HG03432 (cell line): ENCODE measurements at regions not wholly inside any gene's neighbourhood (a gene's known extent, or its start where the extent isn't known, plus 50 kb on each side); places are given as distances from the start of the nearest gene placed in this dataset.

Source experiments
- ATAC-seq: cut with Tn5 transposase; IDR thresholded peaks from one replicate; pipeline ENCODE4 v1.9.1; 2021; ENCODE audit warnings: mild to moderate bottlenecking, moderate library complexity; ENCODE audit not compliant: unreplicated experiment

DNA sequence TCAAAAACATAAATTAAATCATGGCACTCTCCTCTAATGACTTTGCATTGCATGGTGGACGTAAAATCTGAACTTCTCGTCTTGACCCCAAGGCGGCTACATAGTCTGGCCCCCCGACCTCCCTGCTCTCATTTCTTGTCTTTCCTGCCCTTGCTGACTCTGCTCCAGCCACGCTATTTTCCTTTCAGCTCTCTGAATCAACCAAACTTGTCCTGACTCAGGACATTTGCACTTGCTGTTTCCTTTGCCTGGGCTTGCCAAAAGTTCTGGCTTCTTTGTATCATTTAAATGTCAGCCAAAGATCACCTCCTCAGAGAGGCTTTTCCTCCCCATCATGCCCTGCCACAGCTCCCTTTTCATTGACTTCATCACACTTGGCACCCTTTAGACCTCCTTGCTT lies 107.7 kb upstream of the NFE2L3 start:
- ATAC-seq, result no peak

DNA sequence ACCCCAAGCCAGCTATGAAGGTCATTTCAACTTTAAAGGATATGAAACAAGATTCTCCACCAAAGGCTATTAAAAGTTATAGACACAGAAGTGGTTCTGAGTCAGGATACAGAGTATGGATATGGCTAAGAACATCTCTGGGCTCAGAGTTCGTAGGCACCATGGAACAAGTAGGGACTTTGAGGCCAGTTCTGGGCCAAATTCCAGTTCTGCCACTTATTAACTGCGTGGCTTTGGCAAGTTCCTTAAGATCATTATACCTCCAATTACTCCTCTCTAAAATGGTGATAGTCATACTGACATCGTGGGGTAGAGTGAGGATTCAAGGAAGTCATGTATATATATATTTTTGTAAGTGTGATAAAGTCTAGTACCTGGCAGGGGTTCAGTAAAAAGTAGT lies 105.8 kb upstream of the NFE2L3 start:
- no peak for ATAC-seq

DNA sequence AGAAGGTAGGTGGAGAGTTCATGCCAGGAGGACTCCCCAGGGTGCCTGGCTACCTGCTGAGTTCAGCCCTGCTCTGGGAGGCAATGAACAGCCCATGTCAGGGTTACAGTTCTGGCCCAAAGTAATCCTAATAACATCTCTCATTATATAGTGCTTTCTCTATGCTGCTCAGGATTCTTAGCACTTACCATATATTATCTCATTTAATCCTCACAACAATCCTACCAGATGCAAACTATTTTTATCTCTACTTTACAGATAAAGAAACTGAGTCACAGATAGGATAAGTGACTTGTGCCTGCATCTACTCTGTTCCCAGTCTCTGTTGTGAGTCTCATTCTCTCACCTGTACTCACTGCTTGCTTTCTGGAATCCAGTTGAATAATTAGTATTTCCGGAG lies 105.1 kb upstream of the NFE2L3 start:
- ATAC-seq, result no peak

DNA sequence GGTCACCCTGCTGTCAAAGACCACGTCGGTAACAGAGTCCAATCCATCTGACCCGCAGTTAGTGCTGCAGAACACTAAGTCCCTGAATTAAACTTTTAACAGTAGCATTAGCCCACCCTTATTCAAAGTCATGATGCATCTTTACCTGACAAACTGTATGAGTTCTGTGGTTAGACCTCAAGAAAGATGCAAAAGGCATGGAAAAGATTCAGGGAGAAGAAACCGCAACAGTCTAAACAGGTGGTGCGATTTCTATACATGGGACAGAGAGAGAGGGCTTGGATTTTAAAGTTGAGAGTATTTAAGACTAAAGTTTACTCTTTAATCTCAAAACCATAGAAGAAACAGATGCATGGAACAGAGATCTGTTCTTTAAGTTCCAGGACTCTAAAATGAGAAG lies 103.3 kb upstream of the NFE2L3 start:
- no peak for ATAC-seq

DNA sequence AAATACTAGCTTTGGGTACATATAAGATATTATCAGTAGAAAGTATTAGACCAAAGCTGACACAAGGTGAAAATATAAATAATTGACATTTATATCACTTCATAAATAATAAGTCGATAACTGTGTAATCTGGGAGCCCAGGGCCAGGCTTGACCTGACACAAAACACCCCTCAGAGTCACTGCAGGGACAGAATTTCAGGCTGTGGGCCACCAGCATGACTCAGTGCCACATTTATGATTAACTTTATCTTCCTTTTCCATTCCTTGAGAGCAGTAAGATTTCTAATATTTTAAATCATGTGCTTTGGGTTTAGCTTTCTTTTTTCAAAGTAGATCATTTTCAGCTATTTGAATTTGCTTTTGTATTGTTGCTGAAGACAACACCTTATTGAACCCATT lies 102.9 kb upstream of the NFE2L3 start:
- ATAC-seq, result no peak

DNA sequence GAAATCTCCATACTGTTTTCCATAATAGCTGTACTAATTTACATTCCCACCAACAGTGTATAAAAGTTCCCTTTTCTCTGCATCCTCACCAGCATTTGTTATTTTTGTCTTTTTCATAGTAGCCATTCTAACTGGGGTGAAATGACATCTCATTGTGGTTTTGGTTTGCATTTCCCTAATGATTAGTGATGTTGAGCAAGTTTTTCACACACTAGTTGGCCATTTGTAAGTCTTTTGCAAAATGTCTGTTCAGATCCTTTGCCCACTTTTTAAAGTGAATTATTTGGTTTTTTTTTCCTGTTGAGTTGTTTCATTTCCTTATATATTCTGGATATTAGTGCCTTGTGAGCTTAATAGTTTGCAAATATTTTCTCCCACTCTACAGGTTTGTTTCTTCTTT lies 101.0 kb upstream of the NFE2L3 start:
- ATAC-seq, result no peak

DNA sequence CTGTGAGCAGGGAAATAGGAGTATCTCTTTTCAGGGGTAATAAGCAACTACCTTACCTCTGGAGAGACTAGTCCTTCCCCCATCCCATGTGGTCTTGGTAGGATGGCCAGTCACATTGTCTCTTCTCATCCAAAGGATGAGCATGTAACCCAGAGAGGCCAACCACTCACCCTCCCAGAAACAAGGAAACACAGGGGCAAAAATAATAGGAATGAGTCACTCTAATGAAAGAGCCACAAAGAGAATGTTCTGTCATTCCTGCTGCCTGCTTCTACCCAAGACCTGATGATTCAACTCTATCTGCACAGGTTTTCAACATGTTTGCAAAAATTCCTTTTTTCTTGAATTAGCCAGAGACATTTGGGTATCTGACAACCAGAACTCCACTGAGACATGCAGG lies 99.3 kb upstream of the NFE2L3 start:
- ATAC-seq, result no peak

DNA sequence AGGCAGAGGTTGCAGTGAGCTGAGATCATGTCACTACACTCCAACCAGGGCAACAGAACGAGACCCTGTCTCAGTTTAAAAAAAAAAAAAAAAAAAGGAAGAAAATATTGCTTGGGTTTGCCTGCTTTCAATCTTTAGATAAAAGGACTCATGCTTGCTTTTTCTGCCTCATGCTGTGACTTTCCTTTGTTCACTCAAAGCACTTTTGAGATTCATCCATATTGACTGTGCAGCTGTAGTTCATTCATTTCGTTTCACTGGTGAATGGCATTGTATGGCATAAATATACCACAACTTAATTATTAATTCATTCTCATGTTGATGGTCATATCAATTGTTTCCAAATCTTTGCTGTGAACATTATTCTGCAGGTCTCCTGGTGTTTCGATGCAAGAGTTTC lies 97.6 kb upstream of the NFE2L3 start:
- no peak for ATAC-seq

DNA sequence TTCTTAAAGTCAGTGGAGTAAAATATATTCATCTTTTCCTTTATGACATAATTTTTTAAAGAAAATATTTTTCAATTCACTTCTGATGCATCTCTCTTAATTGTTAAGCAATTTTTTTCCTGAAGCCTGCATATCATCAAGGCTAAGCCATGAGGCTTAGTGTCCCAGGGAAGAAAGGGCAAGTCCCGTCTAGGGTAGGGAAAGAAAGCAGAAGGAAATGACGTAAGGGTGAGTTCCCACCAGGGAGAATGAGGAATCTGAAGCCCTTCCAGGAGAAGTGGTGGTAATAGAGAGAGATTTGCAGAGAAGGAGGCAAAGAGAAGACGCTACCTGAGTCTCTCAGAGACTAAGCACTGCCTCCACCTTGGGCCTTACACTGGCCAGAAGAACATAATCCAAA lies 96.8 kb upstream of the NFE2L3 start:
- no peak for ATAC-seq

DNA sequence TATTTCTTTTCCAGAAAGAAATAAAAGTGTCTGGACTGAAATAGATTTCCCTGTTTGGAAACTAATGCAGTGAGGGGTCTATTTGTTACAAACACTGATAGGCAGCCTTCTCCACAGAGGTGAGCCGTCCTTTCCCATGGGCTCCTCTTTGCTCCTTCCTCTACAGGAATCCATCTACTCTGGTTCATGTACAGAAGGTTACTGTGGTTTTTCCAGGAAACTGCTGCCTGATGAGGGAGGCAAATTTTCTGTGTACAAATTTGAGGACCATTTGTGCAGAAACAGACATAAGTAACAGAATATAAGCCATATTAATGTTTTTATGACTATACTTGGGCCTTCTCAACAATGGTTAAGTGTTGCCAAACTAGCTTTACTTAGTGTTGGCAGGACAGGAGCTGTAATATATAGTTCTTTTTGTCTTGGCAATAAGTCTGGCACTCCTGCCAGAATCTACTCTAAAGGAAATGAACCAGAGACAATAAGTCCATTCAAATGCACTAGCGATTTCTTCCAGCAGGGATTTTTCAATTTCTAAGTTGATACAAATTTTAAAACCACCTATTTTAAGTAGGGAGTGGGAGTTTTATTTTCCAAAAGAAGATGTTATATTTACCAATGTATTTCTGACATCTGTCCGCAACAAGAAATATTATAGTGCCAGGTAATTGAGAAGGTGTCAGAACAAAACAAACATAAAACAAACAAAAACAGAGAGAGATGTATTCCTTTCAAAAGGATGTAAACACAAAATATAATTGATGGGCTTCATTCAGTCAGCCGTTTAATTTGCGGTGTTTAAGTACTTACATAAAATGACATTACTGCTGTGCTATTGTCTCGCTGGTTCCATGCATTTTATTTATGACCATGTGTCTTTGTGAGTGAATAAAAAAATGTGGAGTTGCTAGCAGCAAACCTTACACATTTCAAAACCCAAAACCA lies 91.0 kb upstream of the NFE2L3 start:
- no peak for ATAC-seq

DNA sequence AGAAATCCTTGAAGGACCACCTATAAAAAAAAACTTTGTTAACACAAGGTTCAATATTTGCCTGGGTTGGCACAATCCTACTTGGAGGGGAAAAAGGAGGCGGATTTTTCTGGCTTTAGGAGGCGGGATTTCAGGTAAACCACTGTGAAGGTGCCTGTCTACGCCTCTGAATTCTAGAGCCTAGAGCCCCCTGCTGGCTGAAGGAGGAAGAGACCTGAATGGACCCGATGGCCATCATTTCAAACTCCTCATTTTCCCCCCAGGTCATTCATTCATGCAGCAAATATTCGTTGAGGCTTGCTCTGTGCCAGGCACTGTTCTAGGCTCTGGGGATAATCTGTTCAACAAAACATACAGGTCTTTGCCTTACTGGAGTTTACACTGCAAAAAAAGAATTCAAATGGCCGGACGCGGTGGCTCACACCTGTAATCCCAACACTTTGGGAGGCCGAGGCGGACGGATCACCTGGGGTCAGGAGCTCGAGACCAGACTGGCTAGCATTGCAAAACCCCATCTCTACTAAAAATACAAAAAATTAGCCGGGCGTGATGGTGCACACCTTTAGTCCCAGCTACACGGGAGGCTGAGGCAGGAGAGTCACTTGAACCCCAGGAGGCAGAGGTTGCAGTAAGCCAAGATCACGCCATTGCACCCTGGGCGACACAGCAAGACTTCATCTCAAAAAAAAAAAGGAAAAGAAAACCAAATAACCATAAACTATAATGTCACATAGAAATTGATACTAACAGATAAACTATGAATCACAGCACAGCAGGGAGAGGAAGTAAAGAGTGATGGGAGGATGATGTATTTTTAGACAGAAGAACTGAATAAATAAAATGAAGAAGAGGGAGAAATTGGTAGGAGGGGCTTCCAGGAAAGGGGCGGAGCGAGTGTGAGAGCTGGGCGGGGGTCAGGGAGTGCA lies 90.1 kb upstream of the NFE2L3 start:
- peak; percentile 60 for ATAC-seq

DNA sequence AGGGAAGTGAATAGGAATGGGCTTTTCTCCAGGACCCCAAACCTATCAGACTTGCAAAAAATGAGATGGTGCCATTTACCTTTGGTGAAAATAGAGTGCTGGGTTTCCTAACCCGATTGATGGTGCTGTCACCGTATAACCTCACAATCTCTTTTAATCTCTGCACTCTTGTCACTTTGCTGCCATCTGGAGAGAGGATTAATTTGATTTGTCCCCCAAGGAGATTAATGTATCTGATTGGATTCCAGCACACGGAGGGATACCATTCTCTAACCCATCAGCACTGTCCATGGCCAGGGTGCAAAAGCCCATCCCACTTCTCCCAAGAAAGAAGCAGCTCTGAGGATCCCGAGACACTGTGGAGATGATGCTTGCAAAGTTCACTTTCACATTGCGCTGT lies 86.3 kb upstream of the NFE2L3 start:
- ATAC-seq, result no peak

DNA sequence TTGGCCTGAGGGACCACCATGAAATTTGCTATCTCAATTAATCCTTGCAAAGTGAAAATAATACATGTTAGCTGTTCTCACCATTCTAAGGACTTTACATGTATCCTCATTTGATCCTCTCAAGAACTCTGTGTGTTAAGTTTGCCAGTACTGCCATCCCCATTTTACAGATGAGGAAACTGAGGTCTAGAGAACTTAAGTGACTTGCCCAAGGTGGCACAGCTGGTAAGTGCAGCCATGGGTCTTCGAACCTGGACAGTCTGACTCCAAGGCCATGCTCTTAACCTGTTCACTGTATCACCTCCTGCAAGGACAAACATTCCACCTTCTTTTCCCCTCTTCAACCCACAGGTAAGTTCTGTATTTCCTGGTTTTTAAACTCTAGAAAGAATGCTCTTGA lies 85.3 kb upstream of the NFE2L3 start:
- no peak for ATAC-seq

DNA sequence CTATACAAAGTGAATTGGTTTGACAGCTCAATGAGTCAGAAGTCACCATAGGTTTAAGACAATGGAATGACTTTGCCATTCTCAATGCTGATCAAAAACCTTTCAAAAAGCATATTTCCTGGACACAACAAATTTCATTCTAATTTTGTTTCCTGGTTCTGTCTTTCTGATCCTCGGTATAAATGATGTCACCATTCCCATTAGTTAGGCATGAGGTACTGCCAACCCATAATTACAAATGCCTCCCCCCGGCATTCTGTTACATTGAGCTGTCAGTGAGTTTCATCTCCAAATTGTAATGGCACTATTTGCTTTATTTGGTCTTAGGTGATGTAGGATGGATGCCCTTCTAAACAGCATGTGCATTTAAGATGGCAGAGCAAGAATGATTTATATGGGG lies 81.7 kb upstream of the NFE2L3 start:
- ATAC-seq, result no peak

DNA sequence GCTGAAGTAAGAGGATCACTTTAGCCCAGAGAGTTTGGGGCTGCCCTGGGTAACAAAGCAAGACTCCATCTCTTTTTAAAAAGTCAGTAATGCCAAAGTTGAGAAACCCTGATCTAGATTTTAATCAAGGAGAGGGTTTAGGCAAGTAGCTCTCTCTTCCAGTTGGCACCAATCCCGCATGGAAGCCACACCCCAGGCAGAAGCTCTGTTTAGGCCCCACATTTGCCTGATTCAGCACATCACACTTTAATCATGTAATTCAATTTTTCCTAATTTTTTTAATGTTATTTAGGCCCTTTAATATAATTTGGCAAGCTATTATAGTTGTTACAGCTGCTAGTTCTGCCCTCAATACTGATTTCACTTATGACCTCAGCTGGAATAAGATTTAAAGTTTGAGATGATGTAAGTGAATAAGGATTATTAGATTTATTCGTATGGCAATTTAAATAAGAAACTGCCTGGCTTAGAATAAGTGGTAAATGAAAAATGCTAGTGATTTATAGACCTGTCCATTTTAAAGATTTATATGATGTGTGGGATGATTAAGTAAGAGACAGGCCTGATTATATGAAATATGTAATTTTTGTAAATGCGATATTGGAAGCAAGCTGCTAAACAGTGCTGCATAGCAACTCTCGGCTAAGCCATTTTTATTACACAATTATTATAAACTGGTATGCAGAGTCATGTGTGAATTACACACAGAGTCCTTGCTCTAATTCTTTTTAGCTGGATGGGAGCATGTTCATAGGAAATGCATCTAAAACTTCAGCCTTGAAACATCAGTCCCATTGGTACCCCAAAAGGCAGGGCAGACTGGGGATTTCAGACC lies 80.2 kb upstream of the NFE2L3 start:
- ATAC-seq, result no peak

DNA sequence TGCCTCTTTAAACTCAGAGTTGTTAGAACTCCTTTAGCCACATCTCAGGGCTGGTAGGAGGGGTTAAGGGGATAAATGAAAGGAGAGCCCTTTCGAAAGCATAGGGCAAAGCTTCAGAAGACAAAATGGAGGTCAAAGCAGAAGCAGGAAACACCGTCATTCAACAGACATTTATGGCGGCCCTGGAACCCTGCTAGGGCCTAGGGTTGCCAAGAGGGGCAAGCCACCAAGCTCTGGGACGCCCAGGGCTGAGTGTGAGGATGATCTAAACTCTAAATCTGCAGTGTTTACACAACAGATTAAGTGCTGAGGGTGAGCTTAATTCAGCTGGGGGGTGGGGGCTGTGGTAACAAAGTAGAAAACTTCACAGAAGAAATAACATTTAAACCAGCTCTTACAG lies 79.0 kb upstream of the NFE2L3 start:
- no peak for ATAC-seq

DNA sequence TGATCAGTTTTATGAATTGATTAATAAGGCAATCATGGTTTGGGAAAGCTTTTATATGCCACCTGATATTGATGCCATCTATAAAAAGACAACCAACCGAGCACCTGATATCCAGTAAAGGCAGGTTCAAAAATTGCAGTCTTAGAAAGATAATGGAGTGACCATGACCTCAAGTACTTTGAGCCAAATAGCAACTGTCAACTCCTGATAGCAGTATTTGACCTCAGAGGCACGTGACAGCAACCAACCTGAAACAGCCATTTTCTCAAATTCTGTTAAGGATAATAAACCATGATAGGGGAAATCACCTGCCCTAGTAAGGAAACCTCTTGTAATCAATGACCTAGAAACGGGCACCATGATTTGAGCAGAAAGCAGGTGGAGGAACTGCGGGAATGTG lies 77.1 kb upstream of the NFE2L3 start:
- ATAC-seq, result no peak

DNA sequence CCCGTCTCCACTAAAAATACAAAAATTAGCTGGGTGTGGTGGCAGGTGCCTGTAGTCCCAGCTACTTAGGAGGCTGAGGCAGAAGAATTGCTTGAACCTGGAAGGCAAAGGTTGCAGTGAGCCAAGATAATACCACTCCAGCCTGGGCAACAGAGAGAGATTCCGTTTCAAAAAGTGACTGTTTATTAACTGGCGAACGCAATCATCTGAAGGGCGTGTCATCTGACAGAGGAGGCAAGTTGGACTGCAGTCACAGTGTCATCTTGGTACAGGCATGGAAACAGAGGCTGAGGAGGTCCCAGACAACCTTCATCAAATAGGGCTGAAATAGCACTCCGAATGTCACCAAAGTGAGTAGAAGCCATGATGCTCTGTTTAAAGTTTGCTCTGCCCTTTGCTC lies 75.3 kb upstream of the NFE2L3 start:
- ATAC-seq, result no peak

DNA sequence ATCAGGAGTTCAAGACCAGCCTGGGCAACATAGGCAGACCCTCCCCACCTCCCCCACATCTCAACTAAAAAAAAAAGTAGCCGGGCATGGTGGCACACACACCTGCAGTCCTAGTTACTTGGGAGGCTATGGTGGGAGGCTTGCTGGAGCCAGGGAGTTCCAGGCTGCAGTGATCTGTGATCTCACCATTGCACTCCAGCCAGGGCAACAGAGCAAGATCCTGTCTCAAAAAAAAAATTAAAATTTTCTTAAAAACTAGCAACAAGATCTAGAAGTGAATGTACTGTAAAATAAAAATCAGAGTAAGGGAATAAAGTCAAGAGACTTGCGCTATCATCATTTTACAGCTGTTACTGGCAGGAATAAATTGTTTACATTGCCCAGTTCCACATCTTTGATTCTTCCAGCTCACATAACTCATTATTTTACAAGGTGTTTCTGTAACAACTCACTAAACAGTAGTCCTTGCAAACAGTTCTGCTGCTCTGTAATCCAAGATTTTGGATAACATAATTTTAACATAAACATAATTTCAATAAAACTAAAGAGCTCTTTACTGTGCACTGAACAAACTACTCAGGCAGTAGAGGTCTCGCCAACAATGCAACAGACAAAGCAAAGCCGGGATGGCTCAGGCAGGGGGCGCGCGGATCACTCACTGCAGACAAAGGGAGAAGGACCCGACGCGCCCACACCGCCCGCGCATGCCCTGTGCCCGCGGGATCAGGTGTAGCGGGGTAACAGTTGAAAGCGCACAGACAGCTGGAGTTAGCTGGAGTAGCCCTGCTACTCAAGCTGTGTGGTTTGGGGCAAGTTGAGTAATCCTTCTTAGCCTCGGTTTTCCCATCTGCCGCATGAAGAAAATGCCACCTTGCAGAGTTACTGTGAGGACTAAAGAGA lies 73.3 kb upstream of the NFE2L3 start:
- ATAC-seq, result peak; percentile 98

DNA sequence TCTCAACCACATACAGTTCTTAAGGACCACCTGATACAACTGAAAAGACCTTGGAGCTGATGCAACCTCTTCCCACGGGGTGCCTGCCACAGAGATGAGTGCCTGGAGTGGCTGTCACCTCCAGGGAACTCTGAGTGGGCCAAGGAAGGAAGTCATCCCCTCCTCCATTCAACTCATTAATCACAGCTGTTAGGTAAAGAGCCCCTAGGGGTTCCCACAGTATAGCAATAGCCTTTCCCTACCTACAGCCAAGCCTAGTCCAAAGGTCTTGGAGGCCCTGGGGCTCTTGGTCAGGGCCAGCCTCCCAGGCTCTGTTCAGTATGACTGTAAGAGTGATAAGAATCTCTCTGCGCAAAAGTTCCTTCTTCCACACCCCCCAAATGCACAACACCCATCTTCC lies 70.4 kb upstream of the NFE2L3 start:
- ATAC-seq, result no peak
